H1 (cell line): ENCODE measurements at regions not wholly inside any gene's neighbourhood (a gene's known extent, or its start where the extent isn't known, plus 50 kb on each side); places are given as distances from the start of the nearest gene placed in this dataset.

Experiments used
- CTCF ChIA-PET: fragments of 300-600 bp; sonication (Branson Sonifier 250); formaldehyde crosslinking; loops from one replicate; lab custom pipeline; 2021; ENCODE audit not compliant: partially characterized antibody; lab: Charles Lee
- POLR2A ChIA-PET: fragments of 300-600 bp; sonication (Branson Sonifier 250); formaldehyde crosslinking; loops from one replicate; lab custom pipeline; 2021; ENCODE audit warnings: inconsistent platforms; ENCODE audit not compliant: partially characterized antibody; lab: Charles Lee
- DNase-seq, 2 experiments: peaks; one replicate each; pipeline versions ENCODE4 v3.0.0 to v3.0.0-alpha.2; 2010 to 2022; ENCODE audit warnings: low spot score in 2 of 2, low read depth in 1 of 2, mixed read lengths in 1 of 2
- FAIRE-seq: peaks from 2 replicates; lab custom pipeline; 2011; peaks lifted over from hg19 to GRCh38; lab: Jason Lieb, UNC
- H2AFZ ChIP-seq: 2 replicates; pipeline ENCODE4 v1.8.1; 2012; ENCODE audit warnings: low read length, inconsistent platforms
- H2AK5ac ChIP-seq: 2 replicates; pipeline ENCODE4 v1.6.1; 2013; ENCODE audit warnings: low read depth, low read length
- H2BK120ac ChIP-seq: replicated peaks from 2 replicates; pipeline ENCODE3; 2013; ENCODE audit warnings: low read depth, low read length, inconsistent platforms
- H2BK12ac ChIP-seq: 2 replicates; pipeline ENCODE4 v1.6.1; 2013; ENCODE audit warnings: low read depth, low read length
- H2BK15ac ChIP-seq: 2 replicates; pipeline ENCODE4 v1.6.1; 2013; ENCODE audit warnings: low read length
- H2BK20ac ChIP-seq: 2 replicates; pipeline ENCODE4 v1.6.1; 2013; ENCODE audit warnings: low read length
- H2BK5ac ChIP-seq: 2 replicates; pipeline ENCODE4 v1.6.1; 2013; ENCODE audit warnings: low read depth, low read length
- H3K14ac ChIP-seq: 2 replicates; pipeline ENCODE4 v1.6.1; 2013; ENCODE audit warnings: inconsistent platforms; ENCODE audit not compliant: insufficient read length
- H3K18ac ChIP-seq: 2 replicates; pipeline ENCODE4 v1.6.1; 2013; ENCODE audit warnings: low read length; ENCODE audit errors: extremely low read depth
- H3K23ac ChIP-seq: 2 replicates; pipeline ENCODE4 v1.6.1; 2013; ENCODE audit warnings: inconsistent platforms; ENCODE audit not compliant: insufficient read length
- H3K23me2 ChIP-seq: 2 replicates; pipeline ENCODE4 v1.6.1; 2013; ENCODE audit warnings: low read depth, low read length
- H3K27ac ChIP-seq: 2 replicates; pipeline ENCODE4 v1.6.1; 2011; ENCODE audit warnings: low read depth, low read length, inconsistent platforms
- H3K27me3 ChIP-seq, 4 experiments: replicated peaks in 1 of 4; 1 replicate in 1 of 4; 2 replicates in 3 of 4; pipeline versions ENCODE4 v1.6.1 to v1.8.1; 2011 to 2013; ENCODE audit warnings: low read length in 3 of 4, mild to moderate bottlenecking in 3 of 4, inconsistent platforms in 2 of 4, mixed read lengths in 2 of 4, moderate library complexity in 1 of 4; ENCODE audit not compliant: control insufficient read depth in 3 of 4, insufficient read depth in 3 of 4; ENCODE audit errors: extremely low read depth in 1 of 4
- H3K36me3 ChIP-seq, 4 experiments: 2 replicates each; pipeline versions ENCODE4 v1.6.1 to v1.8.1; 2011 to 2013; ENCODE audit warnings: mild to moderate bottlenecking in 4 of 4, low read length in 3 of 4, moderate library complexity in 2 of 4, control low read depth in 1 of 4, inconsistent platforms in 1 of 4; ENCODE audit not compliant: insufficient read depth in 4 of 4, control insufficient read depth in 2 of 4
- H3K4ac ChIP-seq: replicated peaks from 2 replicates; pipeline ENCODE3; 2013; ENCODE audit warnings: low read length, low read depth, mixed read lengths, inconsistent platforms; ENCODE audit not compliant: insufficient read length
- H3K4me1 ChIP-seq, 4 experiments: replicated peaks in 1 of 4; 1 replicate in 1 of 4; 2 replicates in 3 of 4; pipeline versions ENCODE4 v1.6.1 to v1.8.1; 2011 to 2013; ENCODE audit warnings: low read length in 3 of 4, inconsistent platforms in 2 of 4, mixed read lengths in 1 of 4; ENCODE audit not compliant: insufficient read depth in 4 of 4, control insufficient read depth in 3 of 4
- H3K4me2 ChIP-seq, 2 experiments: 2 replicates each; pipeline versions ENCODE4 v1.6.1 to v1.8.1; 2011 to 2013; ENCODE audit warnings: low read depth in 2 of 2, low read length in 2 of 2, control low read depth in 1 of 2, inconsistent platforms in 1 of 2, mild to moderate bottlenecking in 1 of 2; ENCODE audit not compliant: insufficient read depth in 1 of 2
- H3K4me3 ChIP-seq, 4 experiments: fragments of 200-600, 300-600 bp in 1 of 4; sonication (generic), shearing (Covaris generic), sonication (Bioruptor Twin) in 1 of 4; 2 replicates each; pipeline versions ENCODE4 v1.5.1 to v1.8.1; 2011 to 2016; ENCODE audit warnings: low read length in 4 of 4, low read depth in 3 of 4, control low read depth in 2 of 4, inconsistent platforms in 2 of 4, mild to moderate bottlenecking in 2 of 4, mixed read lengths in 1 of 4, moderate library complexity in 1 of 4; ENCODE audit not compliant: insufficient read depth in 2 of 4; ENCODE audit errors: extremely low read depth in 1 of 4
- H3K56ac ChIP-seq: replicated peaks from 2 replicates; pipeline ENCODE3; 2013; ENCODE audit warnings: low read depth, mild to moderate bottlenecking, mixed read lengths, low read length, inconsistent platforms; ENCODE audit not compliant: insufficient read length
- H3K79me1 ChIP-seq: 2 replicates; pipeline ENCODE4 v1.6.1; 2013; ENCODE audit warnings: low read depth, low read length, control low read depth
- H3K79me2 ChIP-seq, 2 experiments: 2 replicates each; pipeline versions ENCODE4 v1.6.1 to v1.8.1; 2012 to 2013; ENCODE audit warnings: low read length in 2 of 2, mild to moderate bottlenecking in 2 of 2, inconsistent platforms in 1 of 2; ENCODE audit not compliant: insufficient read depth in 2 of 2, control insufficient read depth in 1 of 2
- H3K9ac ChIP-seq, 4 experiments: replicated peaks in 1 of 4; 1 replicate in 1 of 4; 2 replicates in 3 of 4; pipeline versions ENCODE4 v1.6.1 to v1.8.1; 2011 to 2013; ENCODE audit warnings: low read depth in 3 of 4, low read length in 3 of 4, control low read depth in 2 of 4, mild to moderate bottlenecking in 2 of 4, moderate library complexity in 2 of 4, inconsistent platforms in 1 of 4; ENCODE audit errors: extremely low read depth in 1 of 4
- H3K9me3 ChIP-seq, 2 experiments: 2 replicates each; pipeline versions ENCODE4 v1.6.1 to v1.8.1; 2012 to 2013; ENCODE audit warnings: mild to moderate bottlenecking in 2 of 2, moderate library complexity in 2 of 2, control low read depth in 1 of 2, inconsistent platforms in 1 of 2, low read depth in 1 of 2, low read length in 1 of 2, mixed read lengths in 1 of 2; ENCODE audit not compliant: insufficient read depth in 2 of 2
- H4K20me1 ChIP-seq, 2 experiments: replicated peaks in 1 of 2; 2 replicates each; pipeline versions ENCODE3 to v1.8.1; 2011 to 2013; ENCODE audit warnings: inconsistent platforms in 2 of 2, low read length in 2 of 2, mild to moderate bottlenecking in 1 of 2; ENCODE audit not compliant: insufficient read depth in 2 of 2, control insufficient read depth in 1 of 2
- H4K5ac ChIP-seq: 2 replicates; pipeline ENCODE4 v1.6.1; 2013; ENCODE audit warnings: low read length, low read depth, mixed read lengths, inconsistent platforms; ENCODE audit not compliant: insufficient read length
- H4K8ac ChIP-seq: 2 replicates; pipeline ENCODE4 v1.8.0; 2013; ENCODE audit warnings: mild to moderate bottlenecking, moderate library complexity, low read length, inconsistent platforms; ENCODE audit not compliant: insufficient read depth; ENCODE audit errors: extremely low read depth
- H4K91ac ChIP-seq: replicated peaks from 2 replicates; pipeline ENCODE3; 2013; ENCODE audit warnings: low read length, mixed read lengths, inconsistent platforms; ENCODE audit not compliant: insufficient read length
- FOSL1 ChIP-seq: IDR thresholded peaks from 2 replicates; pipeline ENCODE4 v1.6.1; 2011; ENCODE audit warnings: mild to moderate bottlenecking, low read depth, low read length, moderate library complexity; ENCODE audit not compliant: insufficient read depth
- ZNF274 ChIP-seq: IDR thresholded peaks from 2 replicates; pipeline ENCODE4 v1.7.0; 2012; ENCODE audit warnings: low read length, borderline replicate concordance; ENCODE audit errors: extremely low read depth
- WGBS, 2 experiments: shearing (Covaris generic) in 1 of 2; methylation state at CpG; one replicate each; pipeline versions ENCODE4 v1.1.6 to v1.1.7; 2013 to 2015; ENCODE audit warnings: low lambda C conversion rate in 2 of 2, mixed read lengths in 2 of 2, inconsistent platforms in 1 of 2, low coverage in 1 of 2, missing lambda C conversion rate in 1 of 2; ENCODE audit not compliant: insufficient replicate concordance in 2 of 2, insufficient coverage in 1 of 2, insufficient read length in 1 of 2; ENCODE audit errors: extremely low coverage in 1 of 2, missing lambda C conversion rate in 1 of 2; 5-methylcytosine and 5-hydroxymethylcytosine counted together

DNA sequence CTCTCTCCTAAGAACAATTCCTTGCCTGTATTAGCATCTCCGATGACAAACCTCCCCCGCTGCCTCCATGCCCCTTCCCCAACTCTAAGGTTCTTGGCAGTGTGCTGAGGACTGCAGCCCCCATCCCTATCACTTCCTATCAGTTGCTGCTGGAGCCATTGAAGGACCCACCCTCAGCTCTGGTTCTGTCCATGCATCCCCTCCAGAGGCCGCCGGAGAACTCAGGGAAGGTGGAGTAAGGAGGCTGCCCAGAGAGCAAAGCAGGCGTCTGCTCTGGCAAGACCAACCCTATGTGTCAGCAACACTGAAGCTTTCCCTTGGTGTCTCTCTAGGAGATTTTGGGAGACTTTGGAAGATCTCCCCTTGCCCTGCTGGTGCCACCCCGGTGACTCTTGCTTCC is 1139.5 kb downstream of the TBC1D22A start:
- WGBS, 2 experiments = 86% methylated on average over 6 of the region's 6 CpGs; no CpG with 5 or more reads in 1 of the 2 experiments
- Histone ChIP-seq H3K23ac (no peak overlapping the region), H4K8ac (no peak overlapping the region), H3K4me3 (no peak overlapping the region), H3K36me3 (no peaks in the 10 kb centered on the region), H3K18ac (no peak overlapping the region), H2BK120ac (no peak overlapping the region), H3K23me2 (peaks cover 2% of the 10 kb centered on the region; the same call in 1 of the 2 replicates), H3K4me2 (no peak overlapping the region), H3K79me2 (no peaks in the 10 kb centered on the region), H2AK5ac (no peak overlapping the region), H3K56ac (no peak overlapping the region), H3K79me1 (no peaks in the 10 kb centered on the region), H2BK12ac (no peak overlapping the region), H3K27ac (no peak overlapping the region), H3K4ac (no peak overlapping the region), H3K4me1 (no peaks in the 10 kb centered on the region), H3K14ac (no peak overlapping the region), H2BK15ac (no peak overlapping the region), H3K27me3 (no peaks in the 10 kb centered on the region), H2BK20ac (no peak overlapping the region), H3K9ac (no peak overlapping the region), H4K91ac (no peak overlapping the region), H4K5ac (no peak overlapping the region), H4K20me1 (no peaks in the 10 kb centered on the region), H2AFZ (no peak overlapping the region), H3K9me3 (peaks cover 26 to 56% of the 10 kb centered on the region in 2 experiments; a peak in 3 of 4 replicates), H2BK5ac (no peak overlapping the region)
- TF ChIP-seq FOSL1 (no peak), ZNF274 (no peak)
- DNase-seq = no peak
- ChIA-PET POLR2A (no interaction called here), CTCF (no interaction called here)
- FAIRE-seq = no peak
